D721Med (cell line): ENCODE measurements at regions not wholly inside any gene's neighbourhood (a gene's known extent, or its start where the extent isn't known, plus 50 kb on each side); places are given as distances from the start of the nearest gene placed in this dataset.

Experiments used
- DNase-seq: peaks from one replicate; pipeline ENCODE4 v3.0.0; 2011; ENCODE audit warnings: low spot score; ENCODE audit not compliant: insufficient read length
- FAIRE-seq: peaks from 2 replicates; lab custom pipeline; 2011; peaks lifted over from hg19 to GRCh38; lab: Jason Lieb, UNC
- TF ChIP-seq, protein P1 (sequence below): IDR thresholded peaks from 2 replicates; pipeline ENCODE4 v1.5.1; 2012; ENCODE audit warnings: mild to moderate bottlenecking, control low read depth; ENCODE audit not compliant: insufficient read depth; ENCODE audit errors: missing control alignments

DNA sequence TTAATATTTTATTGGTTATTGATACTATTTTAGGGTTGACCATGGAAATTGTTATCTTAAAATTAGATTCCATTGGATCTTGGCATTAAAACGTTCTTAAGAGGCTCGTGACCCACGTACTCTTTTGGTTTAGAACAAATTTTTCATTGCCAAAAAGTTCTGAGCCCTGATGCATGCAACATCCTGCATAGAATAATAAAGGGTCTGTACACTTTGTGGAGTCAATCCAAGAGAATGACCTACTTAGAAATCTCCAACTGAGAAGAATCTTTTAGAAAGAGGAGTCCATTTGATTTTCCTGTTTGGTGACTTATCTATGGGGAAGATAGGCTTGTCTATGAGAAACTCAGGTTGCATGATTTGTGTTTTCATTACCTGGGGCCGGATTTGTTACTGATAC is 404.2 kb upstream of the RGMA start:
- DNase-seq (no peak), FAIRE-seq (no peak)
- TF ChIP-seq, protein P1, sequence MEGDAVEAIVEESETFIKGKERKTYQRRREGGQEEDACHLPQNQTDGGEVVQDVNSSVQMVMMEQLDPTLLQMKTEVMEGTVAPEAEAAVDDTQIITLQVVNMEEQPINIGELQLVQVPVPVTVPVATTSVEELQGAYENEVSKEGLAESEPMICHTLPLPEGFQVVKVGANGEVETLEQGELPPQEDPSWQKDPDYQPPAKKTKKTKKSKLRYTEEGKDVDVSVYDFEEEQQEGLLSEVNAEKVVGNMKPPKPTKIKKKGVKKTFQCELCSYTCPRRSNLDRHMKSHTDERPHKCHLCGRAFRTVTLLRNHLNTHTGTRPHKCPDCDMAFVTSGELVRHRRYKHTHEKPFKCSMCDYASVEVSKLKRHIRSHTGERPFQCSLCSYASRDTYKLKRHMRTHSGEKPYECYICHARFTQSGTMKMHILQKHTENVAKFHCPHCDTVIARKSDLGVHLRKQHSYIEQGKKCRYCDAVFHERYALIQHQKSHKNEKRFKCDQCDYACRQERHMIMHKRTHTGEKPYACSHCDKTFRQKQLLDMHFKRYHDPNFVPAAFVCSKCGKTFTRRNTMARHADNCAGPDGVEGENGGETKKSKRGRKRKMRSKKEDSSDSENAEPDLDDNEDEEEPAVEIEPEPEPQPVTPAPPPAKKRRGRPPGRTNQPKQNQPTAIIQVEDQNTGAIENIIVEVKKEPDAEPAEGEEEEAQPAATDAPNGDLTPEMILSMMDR, result no peak

DNA sequence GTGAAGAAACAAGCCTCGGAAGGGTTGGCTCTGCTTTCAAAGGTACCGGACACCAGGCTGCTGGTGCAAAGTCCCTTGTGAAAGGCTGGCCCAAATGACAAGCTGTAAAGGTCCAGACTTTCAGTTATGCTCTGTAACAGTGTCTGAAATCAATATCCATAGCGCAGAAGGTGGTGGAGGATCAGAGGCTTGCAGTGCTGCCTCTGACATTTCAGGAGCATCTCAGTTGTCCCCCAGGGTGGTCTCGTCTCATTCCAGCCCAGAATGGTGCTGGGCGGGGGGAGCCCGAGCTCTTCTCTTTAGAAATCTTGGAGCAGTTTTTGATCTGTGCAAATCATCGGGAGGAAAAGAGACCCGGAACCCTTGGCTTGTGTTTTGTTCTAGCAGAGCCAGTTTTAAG is 402.3 kb upstream of the RGMA start:
- DNase-seq, result no peak
- TF ChIP-seq, protein P1, result no peak
- no peak for FAIRE-seq

DNA sequence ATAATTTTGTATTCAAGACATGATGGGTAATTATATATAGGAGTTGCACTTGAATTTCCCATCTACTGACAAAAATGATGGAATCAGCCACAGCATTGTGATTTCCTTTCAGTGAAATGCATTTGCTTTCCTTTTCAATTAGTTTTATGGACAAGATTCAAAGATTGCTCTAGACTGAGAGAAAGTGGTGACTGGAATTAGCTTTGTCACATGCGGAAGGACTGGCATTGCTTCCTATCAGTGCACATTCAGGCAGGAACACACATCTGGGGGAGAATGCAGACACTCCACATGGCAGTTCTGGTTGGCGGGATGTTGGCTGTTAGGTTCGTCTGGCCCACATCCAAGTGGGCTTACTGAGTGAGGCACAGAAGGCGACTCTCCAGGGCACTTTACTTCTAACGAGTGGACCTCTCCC is 399.3 kb upstream of the RGMA start:
- TF ChIP-seq, protein P1, result no peak
- no peak for DNase-seq
- no peak for FAIRE-seq

DNA sequence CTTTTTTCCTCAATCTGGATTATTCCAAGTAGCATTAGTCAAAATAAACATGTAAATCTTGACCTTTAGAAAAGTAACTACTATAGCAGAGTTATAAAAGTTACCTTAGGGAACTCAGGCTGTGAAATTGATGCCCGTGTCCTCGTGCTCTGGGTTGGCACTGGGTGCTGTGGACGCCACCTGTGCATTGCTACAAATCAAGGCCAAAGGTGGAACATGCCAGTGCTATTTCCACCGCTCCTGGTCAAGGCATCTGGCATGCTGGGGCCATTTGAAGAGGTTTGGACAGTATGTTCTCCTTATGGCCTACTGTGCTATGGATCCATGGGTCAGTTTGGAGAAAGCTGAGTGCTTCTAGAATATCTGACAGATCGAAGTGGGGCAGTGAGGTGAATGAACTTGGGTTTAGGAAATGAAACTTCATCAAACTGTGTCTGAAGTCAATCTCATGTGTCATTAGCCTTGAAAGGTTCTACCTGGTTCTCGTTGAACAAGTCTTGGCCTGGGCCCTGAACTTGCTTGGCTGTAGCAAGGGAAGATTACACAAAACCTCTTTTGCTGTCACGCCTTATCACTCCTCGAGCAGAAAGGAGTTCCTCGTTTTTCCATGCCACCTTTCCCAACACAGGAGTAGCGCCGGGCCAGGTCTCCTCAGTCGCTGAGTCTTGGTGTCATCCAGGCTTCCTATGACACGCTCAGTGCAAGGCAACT is 397.6 kb upstream of the RGMA start:
- DNase-seq (no peak), FAIRE-seq (no peak)
- TF ChIP-seq, protein P1, result no peak

DNA sequence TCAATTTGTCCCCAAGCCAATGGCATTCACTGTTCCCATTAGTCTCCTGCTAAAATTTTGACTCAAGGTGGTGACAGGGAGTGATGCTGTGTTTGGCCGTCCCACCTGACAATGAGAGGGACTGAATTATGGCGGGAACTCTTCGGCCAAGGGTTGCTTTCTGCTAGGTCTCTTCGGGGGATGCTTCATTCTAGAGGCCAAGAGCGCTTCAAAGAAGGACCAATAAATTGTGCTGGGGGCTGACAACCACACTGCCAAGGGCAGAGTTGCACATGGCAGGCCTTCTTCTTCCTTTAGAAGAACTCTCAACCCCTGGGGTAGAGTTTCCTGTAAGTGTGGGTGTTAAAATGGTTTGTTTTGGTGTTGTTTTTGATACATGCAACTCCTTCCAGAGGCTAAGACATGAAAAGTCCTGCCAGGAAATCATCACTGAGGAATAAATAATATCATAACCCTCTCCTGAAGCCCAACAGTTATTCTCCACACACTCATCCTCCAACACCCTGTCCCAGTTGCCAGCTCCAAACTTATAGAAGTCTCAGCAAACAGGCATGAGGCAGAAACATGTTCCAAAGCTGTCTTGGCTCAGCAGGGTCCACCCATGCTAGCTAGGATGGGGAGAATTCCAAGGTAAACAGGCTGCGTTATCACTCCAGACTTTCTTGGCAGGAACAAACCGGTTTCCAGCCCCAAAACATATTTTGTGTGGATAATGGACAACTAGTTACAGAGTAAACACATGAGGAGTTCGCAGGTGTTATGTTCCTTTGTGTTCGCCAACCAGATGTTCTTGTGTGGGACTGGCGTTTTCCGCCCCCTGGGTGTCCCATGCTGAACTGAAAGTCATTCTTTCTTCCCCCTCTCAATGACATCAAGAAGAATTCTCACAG is 396.7 kb upstream of the RGMA start:
- no peak for FAIRE-seq
- no peak for DNase-seq
- TF ChIP-seq, protein P1, result no peak

DNA sequence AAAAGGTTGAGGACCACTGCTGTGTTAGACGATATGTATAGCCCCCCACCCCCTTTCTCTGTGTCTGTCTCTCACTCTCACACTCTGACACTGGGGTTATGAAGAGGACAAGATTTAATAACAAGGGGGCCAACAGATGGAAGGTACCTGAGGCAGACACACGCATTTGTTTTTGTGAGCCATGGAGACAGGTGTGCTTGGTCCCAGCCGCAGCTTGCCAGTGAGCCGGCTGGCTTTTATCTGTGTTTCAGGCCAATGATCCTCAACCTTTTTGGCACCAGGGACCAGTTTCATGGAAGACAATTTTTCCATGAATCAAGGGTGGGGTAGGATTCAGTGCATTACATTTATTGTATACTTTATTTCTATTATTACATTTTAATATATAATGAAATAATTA is 394.9 kb upstream of the RGMA start:
- DNase-seq, result no peak
- no peak for FAIRE-seq
- TF ChIP-seq, protein P1, result no peak
